Loucy (cell line): ENCODE measurements at regions not wholly inside any gene's neighbourhood (a gene's known extent, or its start where the extent isn't known, plus 50 kb on each side); places are given as distances from the start of the nearest gene placed in this dataset.

ENCODE experiments used
- H2AFZ ChIP-seq: fragments of 200-600 bp; sonication (generic); 2 replicates; pipeline ENCODE4 v1.6.0; 2016; ENCODE audit warnings: antibody characterized with exemption, mild to moderate bottlenecking, low read length, moderate library complexity
- H3F3A ChIP-seq: fragments of 200-600 bp; 2 replicates; pipeline ENCODE4 v1.6.0; 2016; ENCODE audit warnings: antibody characterized with exemption, low read depth, mild to moderate bottlenecking
- H3K27me3 ChIP-seq: fragments of 200-600 bp; sonication (generic); 2 replicates; pipeline ENCODE4 v1.6.1; 2014; ENCODE audit warnings: low read length, mild to moderate bottlenecking; ENCODE audit not compliant: insufficient read depth, poor library complexity, severe bottlenecking
- H3K36me3 ChIP-seq: fragments of 200-600 bp; sonication (generic); 2 replicates; pipeline ENCODE4 v1.6.1; 2016; ENCODE audit warnings: low read length; ENCODE audit not compliant: insufficient read depth
- H3K4me1 ChIP-seq: fragments of 200-600 bp; sonication (generic); 2 replicates; pipeline ENCODE4 v1.5.1; 2014; ENCODE audit warnings: low read length, mild to moderate bottlenecking; ENCODE audit not compliant: insufficient read depth, poor library complexity, severe bottlenecking
- H3K4me2 ChIP-seq: fragments of 200-600 bp; sonication (generic); 2 replicates; pipeline ENCODE4 v1.6.0; 2014; ENCODE audit warnings: antibody characterized with exemption, low read length, low read depth, mild to moderate bottlenecking; ENCODE audit not compliant: poor library complexity, severe bottlenecking
- H3K4me3 ChIP-seq: fragments of 200-600 bp; sonication (generic); 2 replicates; pipeline ENCODE4 v1.5.1; 2014; ENCODE audit warnings: low read length, mild to moderate bottlenecking, mixed read lengths; ENCODE audit not compliant: poor library complexity, severe bottlenecking
- H3K79me2 ChIP-seq: fragments of 200-600 bp; sonication (generic); 2 replicates; pipeline ENCODE4 v1.6.1; 2014; ENCODE audit warnings: low read length; ENCODE audit not compliant: insufficient read depth
- H3K9ac ChIP-seq: fragments of 200-600 bp; sonication (generic); 2 replicates; pipeline ENCODE4 v1.6.0; 2014; ENCODE audit warnings: mild to moderate bottlenecking, low read depth, low read length, moderate library complexity; ENCODE audit not compliant: poor library complexity, severe bottlenecking
- H3K9me2 ChIP-seq: fragments of 200-600 bp; sonication (generic); replicated peaks from 2 replicates; pipeline ENCODE4 v1.6.1; 2016; ENCODE audit warnings: low read depth, low read length, mixed read lengths
- H3K9me3 ChIP-seq: fragments of 200-600 bp; sonication (generic); 2 replicates; pipeline ENCODE4 v1.6.1; 2014; ENCODE audit warnings: mild to moderate bottlenecking, antibody characterized with exemption, low read length, low read depth; ENCODE audit not compliant: insufficient read depth
- H4K20me1 ChIP-seq: fragments of 200-600 bp; sonication (generic); 2 replicates; pipeline ENCODE4 v1.6.0; 2014; ENCODE audit warnings: antibody characterized with exemption, low read length, mild to moderate bottlenecking; ENCODE audit not compliant: insufficient read depth, poor library complexity, severe bottlenecking
- EZH2phosphoT487 ChIP-seq: fragments of 200-600 bp; IDR thresholded peaks from 2 replicates; pipeline ENCODE4 v1.6.1; 2018; ENCODE audit warnings: antibody characterized with exemption, mild to moderate bottlenecking, moderate library complexity, borderline replicate concordance
- TF ChIP-seq, protein P1 (sequence below): fragments of 200-600 bp; sonication (generic); conservative IDR thresholded peaks from 2 replicates; pipeline ENCODE4 v1.5.1; 2014; ENCODE audit warnings: mild to moderate bottlenecking, antibody characterized with exemption, low read length

- H3K4me1 ChIP-seq: no peaks in the 10 kb centered on the region
- peaks cover 5% of the 10 kb centered on the region; the same call in 1 of the 2 replicates for H3K36me3 ChIP-seq
- H3K9me3 ChIP-seq: no peaks in the 10 kb centered on the region
- H3F3A ChIP-seq: no peaks in the 10 kb centered on the region
- H2AFZ ChIP-seq: no peak overlapping the region
- no peak overlapping the region for H3K4me3 ChIP-seq
- H4K20me1 ChIP-seq: no peaks in the 10 kb centered on the region
- H3K9ac ChIP-seq: no peak overlapping the region
- no peaks in the 10 kb centered on the region for H3K79me2 ChIP-seq
- H3K9me2 ChIP-seq: no peaks in the 10 kb centered on the region
- no peak for TF ChIP-seq EZH2phosphoT487
- TF ChIP-seq, protein P1, sequence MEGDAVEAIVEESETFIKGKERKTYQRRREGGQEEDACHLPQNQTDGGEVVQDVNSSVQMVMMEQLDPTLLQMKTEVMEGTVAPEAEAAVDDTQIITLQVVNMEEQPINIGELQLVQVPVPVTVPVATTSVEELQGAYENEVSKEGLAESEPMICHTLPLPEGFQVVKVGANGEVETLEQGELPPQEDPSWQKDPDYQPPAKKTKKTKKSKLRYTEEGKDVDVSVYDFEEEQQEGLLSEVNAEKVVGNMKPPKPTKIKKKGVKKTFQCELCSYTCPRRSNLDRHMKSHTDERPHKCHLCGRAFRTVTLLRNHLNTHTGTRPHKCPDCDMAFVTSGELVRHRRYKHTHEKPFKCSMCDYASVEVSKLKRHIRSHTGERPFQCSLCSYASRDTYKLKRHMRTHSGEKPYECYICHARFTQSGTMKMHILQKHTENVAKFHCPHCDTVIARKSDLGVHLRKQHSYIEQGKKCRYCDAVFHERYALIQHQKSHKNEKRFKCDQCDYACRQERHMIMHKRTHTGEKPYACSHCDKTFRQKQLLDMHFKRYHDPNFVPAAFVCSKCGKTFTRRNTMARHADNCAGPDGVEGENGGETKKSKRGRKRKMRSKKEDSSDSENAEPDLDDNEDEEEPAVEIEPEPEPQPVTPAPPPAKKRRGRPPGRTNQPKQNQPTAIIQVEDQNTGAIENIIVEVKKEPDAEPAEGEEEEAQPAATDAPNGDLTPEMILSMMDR: no peak
- no peaks in the 10 kb centered on the region for H3K27me3 ChIP-seq
- H3K4me2 ChIP-seq: no peak overlapping the region
Measured at GRCh38 chr12:111293266-111294009, 75.5 kb downstream of the PHETA1 start.

GRCh38 chr12:111291357-111291756, 77.5 kb downstream of the PHETA1 start:
- Histone ChIP-seq H3K4me2 (no peak overlapping the region), H3K9me3 (no peaks in the 10 kb centered on the region), H3K4me1 (no peaks in the 10 kb centered on the region), H3K27me3 (no peaks in the 10 kb centered on the region), H3K9ac (no peak overlapping the region), H3K36me3 (peaks cover 5% of the 10 kb centered on the region; the same call in 1 of the 2 replicates), H3K4me3 (no peak overlapping the region), H3F3A (no peaks in the 10 kb centered on the region), H3K79me2 (no peaks in the 10 kb centered on the region), H4K20me1 (no peaks in the 10 kb centered on the region), H3K9me2 (no peaks in the 10 kb centered on the region), H2AFZ (no peak overlapping the region)
- TF ChIP-seq EZH2phosphoT487: no peak
- TF ChIP-seq, protein P1: no peak

- H3K9ac ChIP-seq: no peak overlapping the region
- no peaks in the 10 kb centered on the region for H3K4me1 ChIP-seq
- H4K20me1 ChIP-seq: no peaks in the 10 kb centered on the region
- H3K79me2 ChIP-seq: no peaks in the 10 kb centered on the region
- H3K9me3 ChIP-seq: no peaks in the 10 kb centered on the region
- H3K4me2 ChIP-seq: no peak overlapping the region
- no peaks in the 10 kb centered on the region for H3K9me2 ChIP-seq
- H3K27me3 ChIP-seq: no peaks in the 10 kb centered on the region
- TF ChIP-seq EZH2phosphoT487: no peak
- TF ChIP-seq, protein P1: no peak
- no peak overlapping the region for H3K4me3 ChIP-seq
- H3K36me3 ChIP-seq: peaks cover 5% of the 10 kb centered on the region; the same call in 1 of the 2 replicates
- H3F3A ChIP-seq: no peaks in the 10 kb centered on the region
- H2AFZ ChIP-seq: no peak overlapping the region
Measured at GRCh38 chr12:111288771-111289170, 80.1 kb downstream of the PHETA1 start.
